H1 (cell line): ENCODE measurements at regions not wholly inside any gene's neighbourhood (a gene's known extent, or its start where the extent isn't known, plus 50 kb on each side); places are given as distances from the start of the nearest gene placed in this dataset.

ENCODE experiments used
- GABPA ChIP-seq: IDR thresholded peaks from 2 replicates; pipeline ENCODE4 v1.6.1; 2011; ENCODE audit warnings: mild to moderate bottlenecking, low read length, moderate library complexity, borderline replicate concordance; ENCODE audit not compliant: insufficient read depth
- RFX5 ChIP-seq: IDR thresholded peaks from 2 replicates; pipeline ENCODE4 v1.6.1; 2011; ENCODE audit warnings: low read depth, low read length, improper control_type of control experiment, borderline replicate concordance
- SIX5 ChIP-seq: IDR thresholded peaks from 2 replicates; pipeline ENCODE4 v1.6.1; 2011; ENCODE audit warnings: mild to moderate bottlenecking, low read depth, low read length
- USF2 ChIP-seq: IDR thresholded peaks from 2 replicates; pipeline ENCODE4 v1.6.1; 2011; ENCODE audit warnings: low read length, improper control_type of control experiment

DNA sequence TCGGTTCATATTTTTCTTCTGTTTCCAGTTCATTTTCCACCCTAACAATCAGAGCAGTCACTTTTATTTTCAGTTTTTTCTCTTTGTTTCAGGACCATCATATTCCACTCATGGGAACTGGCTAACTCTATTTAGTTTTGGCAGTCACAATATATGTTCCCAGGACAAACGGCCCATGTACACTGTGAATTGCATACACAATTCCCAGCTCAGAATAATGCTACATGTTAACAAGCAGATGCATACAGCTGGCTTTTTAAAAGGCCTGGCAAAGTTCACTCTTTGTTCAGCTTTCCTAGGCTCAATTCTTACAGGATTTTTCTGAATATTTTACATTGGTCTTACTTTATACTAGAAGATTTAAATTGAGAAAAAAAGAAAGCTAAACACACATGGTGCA is 224.9 kb downstream of the ANKRD50 start (continued):
- no peak for TF ChIP-seq SIX5
- TF ChIP-seq GABPA = no peak
- TF ChIP-seq RFX5 = no peak
- no peak for TF ChIP-seq USF2
